GM18867 (cell line): ENCODE measurements at regions not wholly inside any gene's neighbourhood (a gene's known extent, or its start where the extent isn't known, plus 50 kb on each side); places are given as distances from the start of the nearest gene placed in this dataset.

Experiments
- ATAC-seq: cut with Tn5 transposase; IDR thresholded peaks from one replicate; pipeline ENCODE4 v1.9.1; 2021; ENCODE audit warnings: mild to moderate bottlenecking, moderate library complexity; ENCODE audit not compliant: unreplicated experiment

- ATAC-seq: peak; percentile 74
Measured at GRCh38 chrX:138775517-138775916, 64.0 kb upstream of the FGF13 start.

GRCh38 chrX:138771047-138771446 is 59.5 kb upstream of the FGF13 start:
- no peak for ATAC-seq

- no peak for ATAC-seq
Measured at GRCh38 chrX:138769918-138770317, 58.4 kb upstream of the FGF13 start.

- no peak for ATAC-seq
Measured at GRCh38 chrX:138765051-138765450, 53.5 kb upstream of the FGF13 start.

GRCh38 chrX:138763761-138764160 is 52.2 kb upstream of the FGF13 start:
- no peak for ATAC-seq

GRCh38 chrX:138761380-138761779 is 49.9 kb upstream of the FGF13 start:
- no peak for ATAC-seq
